ENCODE measurements at regions not wholly inside any gene's neighbourhood (a gene's known extent, or its start where the extent isn't known, plus 50 kb on each side); places are given as distances from the start of the nearest gene placed in this dataset.

DNA sequence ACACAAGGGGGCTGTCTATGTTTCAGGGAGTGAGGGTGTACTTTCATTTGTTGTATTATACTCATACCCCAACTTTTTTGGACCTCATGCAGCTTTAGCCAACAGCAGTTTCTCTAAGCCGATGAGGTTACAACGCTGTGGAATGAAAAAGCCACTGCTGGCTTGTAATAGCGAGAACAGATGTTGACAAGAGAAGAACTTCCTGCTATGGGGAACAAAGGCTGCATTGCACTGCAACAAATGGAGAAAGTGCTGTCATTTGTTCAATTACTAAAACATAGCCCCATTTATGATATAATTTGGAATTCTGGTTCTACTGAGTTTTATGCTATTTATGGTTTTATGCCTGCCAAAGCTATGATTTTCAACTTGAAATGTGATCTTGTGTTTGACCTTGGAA lies 104.2 kb upstream of the TMEM72 start:
- TF ChIP-seq CTCF (IDR thresholded peaks at IDR 0.05) (no peak), EZH2 (IDR thresholded peaks at IDR 0.05; ENCODE audit: borderline replicate concordance, insufficient read depth, low read depth, low read length, poor library complexity, severe bottlenecking) (no peak)

Measured in B cell (primary cell).